GM21515 (cell line): ENCODE measurements at regions not wholly inside any gene's neighbourhood (a gene's known extent, or its start where the extent isn't known, plus 50 kb on each side); places are given as distances from the start of the nearest gene placed in this dataset.

Source experiments
- ATAC-seq: cut with Tn5 transposase; IDR thresholded peaks from one replicate; pipeline ENCODE4 v1.9.1; 2021; ENCODE audit not compliant: unreplicated experiment

DNA sequence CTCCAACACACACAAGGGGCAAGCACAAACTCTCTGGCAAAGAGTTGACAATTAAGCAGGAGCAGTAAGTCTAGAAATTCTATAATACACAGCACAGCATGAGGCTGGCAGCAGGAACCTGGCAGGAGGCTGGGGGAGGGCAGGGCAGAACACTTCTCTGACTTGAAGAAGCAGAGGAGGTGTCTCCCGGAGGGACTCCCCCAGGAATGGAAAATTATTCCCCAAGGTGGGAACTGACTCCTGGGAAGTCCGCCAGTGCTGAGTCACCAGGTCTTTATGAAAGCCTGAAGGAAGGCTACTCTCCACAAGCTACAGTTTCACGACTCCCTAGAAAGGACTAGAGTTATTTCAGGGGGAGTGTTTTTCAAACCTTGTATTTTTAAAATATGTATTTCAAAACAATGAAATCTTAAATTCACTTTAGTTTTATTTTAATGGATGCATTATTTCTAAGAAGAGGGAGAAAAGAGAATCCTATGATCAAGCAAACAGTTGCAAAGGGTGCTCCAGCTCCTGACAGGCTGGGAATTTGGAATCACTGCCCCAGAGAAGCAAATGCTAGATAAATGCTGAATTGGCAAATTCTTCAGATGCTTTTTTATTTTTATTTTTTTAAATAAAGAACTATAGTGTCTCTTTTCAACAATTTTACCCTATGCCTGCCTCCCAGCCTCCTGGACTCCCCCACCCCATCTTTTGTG is 192.8 kb downstream of the LY86 start:
- no peak for ATAC-seq

- no peak for ATAC-seq
Measured at GRCh38 chr6:6781873-6782227, 193.3 kb downstream of the LY86 start.

GRCh38 chr6:6783721-6784120 is 195.2 kb downstream of the LY86 start:
- no peak for ATAC-seq

- ATAC-seq, result no peak
Measured at GRCh38 chr6:6784514-6785162, 196.1 kb downstream of the LY86 start.

DNA sequence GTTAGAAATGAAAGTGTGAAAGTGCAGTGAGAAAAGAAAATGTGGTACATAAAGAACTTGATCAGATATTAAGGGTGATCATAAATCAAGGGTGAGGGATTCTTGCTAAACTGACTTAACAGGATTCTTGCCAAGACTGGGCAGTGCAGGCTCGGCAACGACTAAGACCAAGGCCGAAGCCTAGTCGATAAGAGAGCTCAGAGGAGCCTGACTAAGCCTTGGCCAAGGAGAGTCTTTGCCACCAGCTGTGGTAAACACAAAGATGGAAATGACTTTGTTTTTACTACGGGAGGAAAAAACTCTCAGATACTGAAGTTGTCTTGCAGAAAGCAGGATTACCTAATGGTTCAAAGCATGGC is 196.6 kb downstream of the LY86 start:
- ATAC-seq, result no peak

DNA sequence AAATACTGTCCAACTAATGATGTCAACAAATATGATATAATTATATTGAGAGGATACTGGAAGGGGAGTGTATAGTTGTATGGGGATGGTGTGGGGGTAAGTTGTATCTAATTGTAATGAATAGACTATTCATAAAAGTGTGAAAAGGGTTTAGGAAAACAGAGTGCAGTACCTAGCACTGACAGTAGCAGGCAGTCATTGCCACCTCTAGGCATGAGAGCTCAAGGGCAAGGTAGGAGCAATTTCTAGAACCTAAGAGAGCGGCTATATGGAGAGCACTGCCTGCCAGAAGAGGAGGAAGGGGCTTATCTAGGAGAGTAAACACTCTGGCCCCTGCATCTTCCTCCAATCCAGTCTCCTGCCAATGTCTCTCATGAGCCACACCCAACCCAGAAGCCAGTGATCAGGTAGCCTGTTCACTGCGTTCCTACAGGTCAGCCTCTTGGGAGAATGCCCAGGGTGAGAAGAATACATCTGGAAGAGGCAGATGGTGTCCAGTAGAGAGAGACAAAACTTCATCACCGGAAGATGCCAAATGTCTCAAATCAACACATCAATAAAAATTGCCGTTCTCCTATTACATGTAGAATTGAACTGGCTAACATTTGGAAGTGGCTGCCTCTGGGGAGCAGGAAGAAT is 200.0 kb downstream of the LY86 start:
- ATAC-seq, result peak; percentile 68

DNA sequence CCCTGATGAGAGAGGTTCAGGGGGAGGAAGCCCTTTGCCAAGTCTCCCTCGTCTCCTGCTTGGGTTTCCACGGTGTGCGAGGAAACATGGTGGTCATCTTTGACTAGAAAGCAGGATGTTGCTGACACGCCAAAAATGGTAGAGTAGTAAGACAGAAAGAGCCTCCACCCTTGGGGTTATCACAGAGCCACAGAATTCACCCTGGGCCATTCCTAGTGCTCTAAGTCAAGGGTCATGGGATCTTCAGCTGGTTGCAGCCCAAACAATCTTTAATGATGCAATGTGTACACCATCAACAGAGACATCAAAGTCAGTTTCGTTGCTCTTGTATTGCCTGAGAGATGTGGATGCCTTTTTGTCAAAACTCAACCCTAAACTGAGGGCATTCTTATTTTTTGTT is 201.9 kb downstream of the LY86 start:
- ATAC-seq, result no peak

- no peak for ATAC-seq
Measured at GRCh38 chr6:6790891-6791290, 202.4 kb downstream of the LY86 start.

GRCh38 chr6:6793388-6794250 is 205.1 kb downstream of the LY86 start:
- ATAC-seq, result no peak

DNA sequence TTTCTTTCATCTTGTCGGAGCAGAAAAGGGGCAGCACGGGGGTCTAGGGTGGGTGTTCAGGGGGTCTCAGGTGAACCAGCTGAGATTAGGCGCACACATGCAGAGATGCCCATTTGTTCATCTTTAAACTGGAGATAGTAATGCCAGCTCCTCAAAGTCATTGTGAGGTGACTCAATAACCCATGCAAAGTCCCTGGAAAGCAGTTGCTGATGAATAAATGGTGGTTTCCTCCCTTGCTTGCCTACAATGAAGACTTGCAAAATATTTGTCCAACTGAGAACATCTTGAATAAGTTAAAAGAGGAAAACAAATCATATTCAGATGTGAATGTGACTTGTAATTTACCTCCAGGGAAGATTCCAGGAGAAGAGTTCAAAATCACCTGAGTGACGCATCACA is 206.9 kb downstream of the LY86 start:
- ATAC-seq, result no peak

DNA sequence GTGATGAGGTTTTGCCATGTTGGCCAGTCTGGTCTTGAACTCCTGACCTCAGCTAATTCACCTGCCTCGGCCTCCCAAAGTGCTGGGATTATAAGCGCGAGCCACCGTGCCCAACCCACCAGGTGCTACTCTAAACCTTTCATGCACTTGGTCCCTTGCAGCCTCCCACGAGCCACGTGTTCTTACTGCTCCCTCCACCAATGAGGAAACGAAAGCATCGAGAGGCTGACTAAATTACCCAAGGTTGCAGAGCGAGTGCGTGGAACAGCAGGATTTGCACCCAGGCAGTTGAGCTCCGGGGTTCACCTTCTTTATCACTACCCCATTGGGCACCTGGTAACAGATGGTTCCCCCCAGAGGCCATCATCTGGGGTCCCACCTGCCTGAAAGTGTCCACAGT is 208.3 kb downstream of the LY86 start:
- ATAC-seq, result no peak

- no peak for ATAC-seq
Measured at GRCh38 chr6:6798448-6798860, 209.9 kb downstream of the LY86 start.

- ATAC-seq, result no peak
Measured at GRCh38 chr6:6801005-6801335, 212.4 kb downstream of the LY86 start.

DNA sequence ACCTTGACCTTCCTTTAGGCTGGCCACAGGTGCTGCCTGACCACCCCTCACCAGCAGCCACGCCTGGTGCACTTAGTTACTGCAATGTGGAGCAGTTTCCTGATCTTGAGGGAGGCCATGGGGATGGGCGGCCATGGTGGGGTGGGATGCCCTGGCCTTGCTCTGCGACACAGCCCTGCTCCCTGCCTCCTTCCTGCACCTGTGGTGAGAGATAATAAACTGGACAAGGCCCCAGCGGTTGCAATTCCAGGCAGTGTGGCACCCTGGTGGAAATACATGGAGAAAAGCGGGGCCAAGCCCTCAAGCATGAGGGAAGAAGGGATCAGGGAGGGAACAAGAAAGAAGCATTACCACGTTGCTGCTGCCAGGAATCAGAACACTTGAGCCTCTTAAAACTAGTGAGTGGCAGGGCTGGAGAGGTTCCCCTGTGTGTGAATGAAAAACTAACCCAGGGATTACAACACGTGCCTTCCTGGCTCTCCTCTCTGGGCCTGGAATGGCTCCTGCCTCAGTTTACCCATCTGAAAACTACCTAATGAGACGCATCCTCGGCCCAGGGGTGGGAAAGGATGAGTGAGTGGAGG is 213.2 kb downstream of the LY86 start:
- ATAC-seq, result no peak

DNA sequence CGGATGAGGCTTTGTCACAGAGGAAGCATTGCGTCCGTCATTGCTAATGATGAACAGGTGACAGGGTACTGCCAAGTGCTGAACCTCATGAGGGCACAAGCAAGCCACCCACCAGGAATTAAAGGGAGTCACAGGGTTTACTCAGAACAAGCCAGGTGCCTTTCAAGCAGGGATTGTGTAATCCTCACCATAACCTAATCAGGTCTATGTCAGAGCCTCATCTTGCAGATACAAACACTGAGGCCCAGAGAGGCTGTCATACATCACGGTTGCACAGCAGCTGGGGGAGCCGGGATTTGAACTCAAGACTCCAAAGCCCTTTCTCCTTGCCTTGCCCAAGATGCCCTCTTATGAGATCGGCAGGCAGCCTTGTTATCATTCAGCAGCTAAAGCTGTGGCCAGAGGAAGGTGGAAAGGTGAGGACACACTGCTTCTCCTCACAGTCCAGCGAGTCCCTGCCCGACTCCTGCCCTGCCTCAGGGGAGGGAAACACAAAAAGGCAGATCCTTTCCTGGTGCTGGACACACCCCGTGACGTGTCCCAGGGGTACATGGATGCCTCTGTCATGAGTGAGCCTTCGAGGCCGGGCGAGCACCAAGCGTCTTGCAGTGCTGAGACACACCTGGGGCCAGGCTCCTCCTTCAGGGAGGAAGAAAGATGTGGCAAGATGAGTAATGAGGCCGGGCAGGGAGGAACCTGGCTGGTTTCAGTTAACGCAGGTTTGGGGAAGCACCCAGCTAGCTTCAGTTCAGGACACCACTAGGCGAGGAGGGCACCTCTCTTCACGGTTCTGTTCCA is 214.9 kb downstream of the LY86 start:
- peak; percentile 77 for ATAC-seq

GRCh38 chr6:6804843-6805615 is 216.5 kb downstream of the LY86 start:
- ATAC-seq, result no peak

GRCh38 chr6:6806844-6807518 is 218.5 kb downstream of the LY86 start:
- no peak for ATAC-seq

- no peak for ATAC-seq
Measured at GRCh38 chr6:6808343-6808742, 219.8 kb downstream of the LY86 start.

DNA sequence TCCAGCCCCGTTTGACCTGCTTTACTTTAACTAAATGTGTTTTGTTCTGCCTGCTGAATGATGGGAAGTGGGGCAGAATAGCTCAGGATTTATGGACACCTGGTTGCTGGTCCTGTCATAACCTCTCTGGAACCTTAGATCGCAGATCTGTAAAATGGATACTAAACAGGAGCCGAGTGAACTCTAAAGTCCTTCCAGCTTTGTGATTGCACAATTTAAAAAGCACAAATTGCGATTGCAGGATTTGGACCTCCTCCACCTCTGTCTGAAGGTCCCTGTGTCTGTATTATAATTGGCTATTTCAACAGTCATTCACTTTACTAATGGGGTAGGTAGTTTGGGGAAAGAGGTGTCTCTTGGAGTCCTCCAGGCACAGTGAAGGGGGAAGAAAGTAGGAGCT is 220.4 kb downstream of the LY86 start:
- no peak for ATAC-seq
